WTC11 (cell line): ENCODE measurements at regions not wholly inside any gene's neighbourhood (a gene's known extent, or its start where the extent isn't known, plus 50 kb on each side); places are given as distances from the start of the nearest gene placed in this dataset.

ENCODE experiments used
- FOXP1 ChIP-seq: sonication (generic); formaldehyde crosslinking; IDR thresholded peaks from 2 replicates; pipeline ENCODE4 v1.8.0; 2022; ENCODE audit warnings: missing genetic modification reagents, mild to moderate bottlenecking, moderate library complexity, borderline replicate concordance
- TF ChIP-seq, protein P1 (sequence below): sonication (generic); formaldehyde crosslinking; IDR thresholded peaks from 2 replicates; pipeline ENCODE4 v1.8.0; 2022; ENCODE audit warnings: mild to moderate bottlenecking, missing genetic modification reagents

DNA sequence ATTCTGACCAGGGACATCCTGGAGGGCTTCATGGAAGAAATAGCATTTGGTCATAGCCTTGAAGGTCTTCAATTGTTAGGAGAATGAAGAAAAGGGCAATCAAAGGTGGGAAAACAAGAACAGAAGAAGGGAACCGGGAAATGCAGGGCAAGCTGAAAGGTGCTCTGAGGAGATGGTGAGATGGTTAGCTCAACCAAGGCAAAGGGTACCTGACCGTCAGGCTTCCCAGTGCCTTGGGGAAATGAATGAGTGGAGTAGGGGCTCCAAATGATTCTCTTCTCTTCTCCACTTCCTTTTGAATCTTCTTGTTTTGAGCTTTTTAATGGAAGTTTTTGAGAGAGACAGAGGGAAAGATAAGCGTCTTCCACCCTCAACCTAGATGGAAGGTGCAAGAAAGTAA lies 155.6 kb upstream of the PWP1 start:
- TF ChIP-seq, protein P1, sequence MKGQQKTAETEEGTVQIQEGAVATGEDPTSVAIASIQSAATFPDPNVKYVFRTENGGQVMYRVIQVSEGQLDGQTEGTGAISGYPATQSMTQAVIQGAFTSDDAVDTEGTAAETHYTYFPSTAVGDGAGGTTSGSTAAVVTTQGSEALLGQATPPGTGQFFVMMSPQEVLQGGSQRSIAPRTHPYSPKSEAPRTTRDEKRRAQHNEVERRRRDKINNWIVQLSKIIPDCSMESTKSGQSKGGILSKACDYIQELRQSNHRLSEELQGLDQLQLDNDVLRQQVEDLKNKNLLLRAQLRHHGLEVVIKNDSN (CRISPR knock-in tag): no peak
- TF ChIP-seq FOXP1: no peak
